ENCODE measurements at regions not wholly inside any gene's neighbourhood (a gene's known extent, or its start where the extent isn't known, plus 50 kb on each side); places are given as distances from the start of the nearest gene placed in this dataset.
"Not testable (repeated sequence)": the region's sequence is repeated elsewhere in the genome, so short reads cannot be mapped to it uniquely, and the experiment has no call there.

- WGBS (ENCODE audit: insufficient coverage, insufficient read length) = no CpG with 5 or more reads among the region's 19 CpGs
- no peak for DNase-seq (ENCODE audit: low read depth, low spot score)
- H3K4me3 ChIP-seq (ENCODE audit: low read length) = no peak overlapping the region
- no peaks in the 10 kb centered on the region for H3K36me3 ChIP-seq (ENCODE audit: control insufficient read depth, insufficient read depth, low read length)
- no peak overlapping the region for H3K27ac ChIP-seq (ENCODE audit: low read length)
- no peaks in the 10 kb centered on the region for H3K4me1 ChIP-seq (ENCODE audit: control insufficient read depth, insufficient read depth, low read length)
- H3K27me3 ChIP-seq (ENCODE audit: control insufficient read depth, insufficient read depth, low read length) = no peaks in the 10 kb centered on the region
- no peaks in the 10 kb centered on the region for H3K9me3 ChIP-seq (ENCODE audit: control insufficient read depth, insufficient read depth, low read length)
Measured at GRCh38 chr2:239832490-239833268, 192.5 kb downstream of the NDUFA10 start.

DNA sequence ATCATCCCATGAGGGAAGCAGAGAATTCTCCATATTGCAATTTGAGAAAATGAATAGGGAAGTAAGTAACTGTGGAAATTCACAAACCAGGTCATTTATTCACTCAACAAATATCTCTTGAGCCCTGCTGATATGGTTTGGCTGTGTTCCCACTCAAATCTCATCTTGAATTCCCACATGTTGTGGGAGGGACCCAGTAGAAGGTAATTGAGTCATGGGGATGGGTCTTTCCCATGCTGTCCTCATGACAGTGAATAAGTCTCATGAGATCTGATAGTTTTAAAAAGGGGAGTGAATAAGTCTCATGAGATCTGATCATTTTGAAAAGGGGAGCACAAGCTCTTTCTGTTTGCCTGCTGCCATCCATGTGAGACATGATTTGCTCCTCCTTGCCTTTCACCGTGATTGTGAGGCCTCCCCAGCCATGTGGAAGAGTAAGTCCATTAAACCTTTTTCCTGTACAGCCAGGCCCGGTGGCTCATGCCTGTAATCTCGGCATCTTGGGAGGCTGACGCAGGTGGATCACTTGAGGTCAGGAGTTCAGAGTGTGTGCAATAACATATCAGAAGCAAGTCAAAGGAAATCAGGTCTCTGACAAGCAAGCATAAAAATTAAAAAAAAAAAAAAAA is 193.2 kb downstream of the NDUFA10 start:
- Histone ChIP-seq H3K4me1 (ENCODE audit: control insufficient read depth, insufficient read depth, low read length) (no peaks in the 10 kb centered on the region), H3K9me3 (ENCODE audit: control insufficient read depth, insufficient read depth, low read length) (no peaks in the 10 kb centered on the region), H3K36me3 (ENCODE audit: control insufficient read depth, insufficient read depth, low read length) (no peaks in the 10 kb centered on the region), H3K27me3 (ENCODE audit: control insufficient read depth, insufficient read depth, low read length) (no peaks in the 10 kb centered on the region), H3K4me3 (ENCODE audit: low read length) (no peak overlapping the region), H3K27ac (ENCODE audit: low read length) (no peak overlapping the region)
- no peak for DNase-seq (ENCODE audit: low read depth, low spot score)
- no CpG with 5 or more reads among the region's 4 CpGs for WGBS (ENCODE audit: insufficient coverage, insufficient read length)

DNA sequence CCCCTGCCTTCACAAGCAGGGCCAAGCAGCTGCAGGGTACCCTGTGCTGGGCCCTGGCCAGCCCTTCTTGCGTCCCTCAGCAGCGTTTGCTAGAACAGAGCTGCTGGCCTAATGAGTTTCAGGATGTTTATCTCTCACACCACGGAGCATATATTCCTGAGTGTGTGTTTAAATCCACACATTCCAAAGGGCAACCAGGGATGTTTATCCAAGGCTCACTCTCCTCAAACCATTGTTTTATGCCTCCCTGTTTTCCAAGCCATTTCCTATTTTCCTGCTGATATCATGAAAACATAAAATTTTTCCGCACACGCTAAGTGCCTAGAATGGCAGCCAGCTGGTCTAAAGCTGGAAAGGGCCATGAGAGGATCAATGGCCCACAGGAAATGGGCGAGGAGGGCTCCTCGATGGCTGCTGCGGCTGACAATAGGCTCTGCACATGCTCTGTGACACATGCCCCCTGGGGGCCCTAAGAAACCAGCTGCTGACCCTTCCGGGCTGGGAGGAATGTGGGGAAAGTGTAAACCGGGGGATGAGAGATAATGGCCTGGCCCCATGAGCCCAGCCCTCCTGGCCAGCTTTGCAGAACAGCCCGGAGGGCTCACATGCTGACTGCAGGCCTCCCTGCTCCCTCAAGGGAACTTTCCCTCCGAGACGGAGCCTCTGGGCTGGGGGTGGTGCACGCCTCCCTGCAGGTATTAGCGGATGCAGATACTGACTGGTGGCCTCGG is 194.0 kb downstream of the NDUFA10 start:
- Histone ChIP-seq H3K9me3 (ENCODE audit: control insufficient read depth, insufficient read depth, low read length) (no peaks in the 10 kb centered on the region), H3K27ac (ENCODE audit: low read length) (no peak overlapping the region), H3K27me3 (ENCODE audit: control insufficient read depth, insufficient read depth, low read length) (no peaks in the 10 kb centered on the region), H3K4me3 (ENCODE audit: low read length) (no peak overlapping the region), H3K4me1 (ENCODE audit: control insufficient read depth, insufficient read depth, low read length) (no peaks in the 10 kb centered on the region), H3K36me3 (ENCODE audit: control insufficient read depth, insufficient read depth, low read length) (no peaks in the 10 kb centered on the region)
- no CpG with 5 or more reads among the region's 16 CpGs for WGBS (ENCODE audit: insufficient coverage, insufficient read length)
- no peak for DNase-seq (ENCODE audit: low read depth, low spot score)

GRCh38 chr2:239830121-239831000 is 194.8 kb downstream of the NDUFA10 start:
- Histone ChIP-seq H3K36me3 (ENCODE audit: control insufficient read depth, insufficient read depth, low read length) (no peaks in the 10 kb centered on the region), H3K27me3 (ENCODE audit: control insufficient read depth, insufficient read depth, low read length) (no peaks in the 10 kb centered on the region), H3K4me1 (ENCODE audit: control insufficient read depth, insufficient read depth, low read length) (no peaks in the 10 kb centered on the region), H3K27ac (ENCODE audit: low read length) (no peak overlapping the region), H3K9me3 (ENCODE audit: control insufficient read depth, insufficient read depth, low read length) (no peaks in the 10 kb centered on the region), H3K4me3 (ENCODE audit: low read length) (no peak overlapping the region)
- no CpG with 5 or more reads among the region's 9 CpGs for WGBS (ENCODE audit: insufficient coverage, insufficient read length)
- DNase-seq (ENCODE audit: low read depth, low spot score) = no peak

- no peak overlapping the region for H3K27ac ChIP-seq (ENCODE audit: low read length)
- H3K4me1 ChIP-seq (ENCODE audit: control insufficient read depth, insufficient read depth, low read length) = no peaks in the 10 kb centered on the region
- no peaks in the 10 kb centered on the region for H3K9me3 ChIP-seq (ENCODE audit: control insufficient read depth, insufficient read depth, low read length)
- H3K4me3 ChIP-seq (ENCODE audit: low read length) = no peak overlapping the region
- no CpG with 5 or more reads among the region's 15 CpGs for WGBS (ENCODE audit: insufficient coverage, insufficient read length)
- DNase-seq (ENCODE audit: low read depth, low spot score) = no peak
- H3K36me3 ChIP-seq (ENCODE audit: control insufficient read depth, insufficient read depth, low read length) = no peaks in the 10 kb centered on the region
- no peaks in the 10 kb centered on the region for H3K27me3 ChIP-seq (ENCODE audit: control insufficient read depth, insufficient read depth, low read length)
Measured at GRCh38 chr2:239829326-239829725, 195.8 kb downstream of the NDUFA10 start.

DNA sequence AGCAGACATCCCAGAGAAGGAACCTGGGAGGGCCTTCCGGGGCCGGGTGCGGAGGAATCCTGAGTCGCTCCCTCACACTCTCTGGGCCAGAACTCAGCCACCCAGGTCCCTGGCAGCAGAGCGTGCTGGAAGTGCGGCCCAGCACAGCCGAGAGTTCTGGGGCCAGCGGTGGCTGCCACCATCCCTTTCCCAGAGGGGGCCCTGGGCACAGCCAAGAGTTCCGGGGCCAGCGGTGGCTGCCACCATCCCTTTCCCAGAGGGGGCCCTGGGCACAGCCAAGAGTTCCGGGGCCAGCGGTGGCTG is 196.2 kb downstream of the NDUFA10 start:
- not testable (repeated sequence) for H3K4me3 ChIP-seq (ENCODE audit: low read length); DNase-seq (ENCODE audit: low read depth, low spot score); H3K27me3 ChIP-seq (ENCODE audit: control insufficient read depth, insufficient read depth, low read length); H3K9me3 ChIP-seq (ENCODE audit: control insufficient read depth, insufficient read depth, low read length); H3K4me1 ChIP-seq (ENCODE audit: control insufficient read depth, insufficient read depth, low read length); H3K36me3 ChIP-seq (ENCODE audit: control insufficient read depth, insufficient read depth, low read length); H3K27ac ChIP-seq (ENCODE audit: low read length)
- WGBS (ENCODE audit: insufficient coverage, insufficient read length) = no CpG with 5 or more reads among the region's 12 CpGs

- DNase-seq (ENCODE audit: low read depth, low spot score) = no peak
- H3K27me3 ChIP-seq (ENCODE audit: control insufficient read depth, insufficient read depth, low read length) = no peaks in the 10 kb centered on the region
- WGBS (ENCODE audit: insufficient coverage, insufficient read length) = no CpG with 5 or more reads among the region's 20 CpGs
Measured at GRCh38 chr2:239828192-239828972, 196.8 kb downstream of the NDUFA10 start.

GRCh38 chr2:239827523-239827890 is 197.6 kb downstream of the NDUFA10 start:
- no CpG with 5 or more reads among the region's 11 CpGs for WGBS (ENCODE audit: insufficient coverage, insufficient read length)

More at GRCh38 chr2:239828192-239828972, 196.8 kb downstream of the NDUFA10 start:
- Histone ChIP-seq H3K4me3 (ENCODE audit: low read length) (no peak overlapping the region), H3K4me1 (ENCODE audit: control insufficient read depth, insufficient read depth, low read length) (no peaks in the 10 kb centered on the region), H3K9me3 (ENCODE audit: control insufficient read depth, insufficient read depth, low read length) (no peaks in the 10 kb centered on the region), H3K36me3 (ENCODE audit: control insufficient read depth, insufficient read depth, low read length) (no peaks in the 10 kb centered on the region), H3K27ac (ENCODE audit: low read length) (no peak overlapping the region)

GRCh38 chr2:239826786-239827522 is 198.2 kb downstream of the NDUFA10 start:
- Histone ChIP-seq H3K4me3 (ENCODE audit: low read length) (no peak overlapping the region), H3K27ac (ENCODE audit: low read length) (no peak overlapping the region), H3K9me3 (ENCODE audit: control insufficient read depth, insufficient read depth, low read length) (no peaks in the 10 kb centered on the region), H3K4me1 (ENCODE audit: control insufficient read depth, insufficient read depth, low read length) (no peaks in the 10 kb centered on the region), H3K36me3 (ENCODE audit: control insufficient read depth, insufficient read depth, low read length) (no peaks in the 10 kb centered on the region), H3K27me3 (ENCODE audit: control insufficient read depth, insufficient read depth, low read length) (no peaks in the 10 kb centered on the region)
- WGBS (ENCODE audit: insufficient coverage, insufficient read length) = no CpG with 5 or more reads among the region's 21 CpGs
- DNase-seq (ENCODE audit: low read depth, low spot score) = no peak

More at GRCh38 chr2:239827523-239827890, 197.6 kb downstream of the NDUFA10 start:
- DNase-seq (ENCODE audit: low read depth, low spot score) = no peak
- H3K36me3 ChIP-seq (ENCODE audit: control insufficient read depth, insufficient read depth, low read length) = no peaks in the 10 kb centered on the region
- no peaks in the 10 kb centered on the region for H3K27me3 ChIP-seq (ENCODE audit: control insufficient read depth, insufficient read depth, low read length)
- no peaks in the 10 kb centered on the region for H3K4me1 ChIP-seq (ENCODE audit: control insufficient read depth, insufficient read depth, low read length)
- no peak overlapping the region for H3K27ac ChIP-seq (ENCODE audit: low read length)
- H3K4me3 ChIP-seq (ENCODE audit: low read length) = no peak overlapping the region
- no peaks in the 10 kb centered on the region for H3K9me3 ChIP-seq (ENCODE audit: control insufficient read depth, insufficient read depth, low read length)
